ENCODE measurements at regions not wholly inside any gene's neighbourhood (a gene's known extent, or its start where the extent isn't known, plus 50 kb on each side); places are given as distances from the start of the nearest gene placed in this dataset.

GRCh38 chr15:70199124-70199482 lies 101.4 kb upstream of the TLE3 start:
- no peaks in the 10 kb centered on the region for H3K9me2 ChIP-seq (ENCODE audit: insufficient read depth)
- no peak for TF ChIP-seq CBX3 (IDR thresholded peaks at IDR 0.05; ENCODE audit: low read depth)
- TF ChIP-seq CEBPB (IDR thresholded peaks at IDR 0.05; ENCODE audit: low read depth): no peak
- no peak for TF ChIP-seq REST (IDR thresholded peaks at IDR 0.05; ENCODE audit: low read depth)
- no peak for TF ChIP-seq RAD21 (IDR thresholded peaks at IDR 0.05; ENCODE audit: low read depth)
- TF ChIP-seq EZH2 (IDR thresholded peaks at IDR 0.05): no peak
- no peak for TF ChIP-seq EGR1 (IDR thresholded peaks at IDR 0.05; ENCODE audit: low read depth)
- no peak for TF ChIP-seq ZFX (IDR thresholded peaks at IDR 0.05)
- no peak for TF ChIP-seq EZH2phosphoT487 (IDR thresholded peaks at IDR 0.05; ENCODE audit: borderline replicate concordance)
- no peak for TF ChIP-seq TCF7L2 (IDR thresholded peaks at IDR 0.05; ENCODE audit: borderline replicate concordance, extremely low read depth, insufficient read depth, insufficient read length)
- TF ChIP-seq SIN3A (IDR thresholded peaks at IDR 0.05; ENCODE audit: low read depth): no peak
- TF ChIP-seq JUND (IDR thresholded peaks at IDR 0.05): no peak
- TF ChIP-seq SP1 (IDR thresholded peaks at IDR 0.05; ENCODE audit: low read depth): no peak
- no peak for TF ChIP-seq YY1 (IDR thresholded peaks at IDR 0.05; ENCODE audit: extremely low read depth, insufficient replicate concordance, low read depth, low read length)
- no peaks in the 10 kb centered on the region for H3K36me3 ChIP-seq (ENCODE audit: control insufficient read depth in 1 of 2, insufficient read depth in 2 of 2, low read length in 2 of 2)
- BruUV-seq (replicated peaks): no TSS peak
- no peak for DNase-seq (ENCODE audit: low read depth, low spot score)
- no peaks in the 10 kb centered on the region for H3K79me2 ChIP-seq (ENCODE audit: insufficient read depth, low read length)
- ChIA-PET RAD21 (ENCODE audit: low non-redundant PET in 1 of 2, low total read pairs in 2 of 2, uncharacterized antibody in 2 of 2, unreplicated experiment in 2 of 2) (no interaction called here), POLR2A (no interaction called here), CTCF (no interaction called here)
- no peak overlapping the region for H3K9ac ChIP-seq (ENCODE audit: low read length)
- no peak overlapping the region for H3K27ac ChIP-seq (ENCODE audit: low read depth, low read length)
- H3K27me3 ChIP-seq (ENCODE audit: insufficient read depth, low read length): no peaks in the 10 kb centered on the region
- H3K4me3 ChIP-seq (replicated peaks in 1 of 2; ENCODE audit: low read depth in 1 of 2, low read length in 2 of 2): no peak overlapping the region
- H3K4me1 ChIP-seq (ENCODE audit: control insufficient read depth in 1 of 2, insufficient read depth in 2 of 2, low read length in 2 of 2): peaks cover 13 to 27% of the 10 kb centered on the region in 2 experiments
- H3K4me2 ChIP-seq (ENCODE audit: low read length): no peak overlapping the region
- no peaks in the 10 kb centered on the region for H4K20me1 ChIP-seq (ENCODE audit: insufficient read depth)
- ATAC-seq: no peak
- H3K9me3 ChIP-seq (ENCODE audit: control insufficient read depth in 1 of 2, insufficient read depth in 1 of 2, low read depth in 1 of 2, low read length in 2 of 2): no peaks in the 10 kb centered on the region
- intact Hi-C loops (cut with micrococcal nuclease): no loop called here
- H2AFZ ChIP-seq (ENCODE audit: low read depth, low read length, poor library complexity, severe bottlenecking): no peak overlapping the region
